Muscle layer of colon (tissue), 2 donors: ENCODE measurements at regions not wholly inside any gene's neighbourhood (a gene's known extent, or its start where the extent isn't known, plus 50 kb on each side); places are given as distances from the start of the nearest gene placed in this dataset.
"Not testable (repeated sequence)": the region's sequence is repeated elsewhere in the genome, so short reads cannot be mapped to it uniquely, and the experiment has no call there.

Experiments used
- H3K27ac ChIP-seq: one replicate; pipeline ENCODE4 v1.7.0; 2013; ENCODE audit warnings: low read depth, mild to moderate bottlenecking, low read length, moderate library complexity
- H3K27me3 ChIP-seq, 2 donors: one replicate each; pipeline ENCODE4 v1.7.0; 2013; ENCODE audit warnings: low read length in 2 of 2, mild to moderate bottlenecking in 2 of 2; ENCODE audit not compliant: insufficient read depth in 2 of 2, control insufficient read depth in 1 of 2
- H3K36me3 ChIP-seq: one replicate; pipeline ENCODE4 v1.7.0; 2013; ENCODE audit warnings: mild to moderate bottlenecking, low read length; ENCODE audit not compliant: insufficient read depth
- H3K4me1 ChIP-seq: one replicate; pipeline ENCODE4 v1.7.0; 2013; ENCODE audit warnings: mild to moderate bottlenecking, low read length; ENCODE audit not compliant: insufficient read depth
- H3K4me3 ChIP-seq, 2 donors: one replicate each; pipeline ENCODE4 v1.7.0; 2013; ENCODE audit warnings: low read length in 2 of 2, low read depth in 1 of 2, mild to moderate bottlenecking in 1 of 2, moderate library complexity in 1 of 2
- H3K9ac ChIP-seq: one replicate; pipeline ENCODE4 v1.7.0; 2013; ENCODE audit warnings: low read length
- H3K9me3 ChIP-seq: one replicate; pipeline ENCODE4 v1.7.0; 2013; ENCODE audit warnings: mild to moderate bottlenecking, low read length
- donor health status: abdominal sarcoma.
- donor health status: Adenocarcinoma of cecum.

DNA sequence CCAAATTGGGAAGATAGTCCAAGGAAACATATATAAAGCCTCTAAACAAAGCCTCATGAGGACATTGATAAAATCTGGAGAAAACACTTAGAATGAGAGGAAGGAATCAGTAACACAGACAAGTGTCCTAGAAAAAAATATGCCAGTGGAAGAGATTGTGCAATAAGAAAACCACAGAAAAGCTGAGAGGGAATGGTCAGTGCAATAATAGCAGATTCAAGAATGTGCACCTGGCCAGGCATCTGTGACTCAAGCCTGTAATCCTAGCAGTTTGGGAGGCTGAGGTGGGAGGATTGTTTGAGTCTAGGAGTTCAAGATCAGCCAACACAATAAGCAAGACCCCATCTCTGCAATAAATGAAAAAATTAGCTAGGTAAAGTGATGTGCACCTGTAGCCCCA, 691.2 kb upstream of the CDH6 start:
- Histone ChIP-seq H3K4me3 (no peak overlapping the region), H3K27ac (no peak overlapping the region)

DNA sequence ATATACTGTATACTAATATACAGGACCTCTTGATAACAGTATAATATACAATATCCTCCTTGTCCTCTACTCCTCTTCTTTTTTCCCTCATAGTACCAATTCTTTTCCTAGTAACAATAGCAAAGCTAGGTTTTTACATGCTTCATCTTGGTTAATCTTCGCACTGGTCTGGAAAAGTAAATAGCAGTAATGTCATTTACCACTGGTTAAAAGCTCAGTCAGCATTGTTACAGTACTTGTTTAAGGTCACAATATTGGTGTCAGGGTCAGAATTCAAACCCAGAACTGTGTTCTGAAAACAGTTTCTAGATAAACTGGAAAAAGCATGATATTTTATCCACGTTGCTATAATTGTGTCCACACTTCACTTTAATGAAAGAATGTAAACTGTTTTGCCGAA, 692.4 kb upstream of the CDH6 start:
- Histone ChIP-seq H3K27me3 (no peaks in the 10 kb centered on the region), H3K36me3 (no peaks in the 10 kb centered on the region), H3K9me3 (no peaks in the 10 kb centered on the region), H3K4me1 (no peaks in the 10 kb centered on the region), H3K9ac (no peak overlapping the region), H3K4me3 (no peak overlapping the region), H3K27ac (no peak overlapping the region)

More for the DNA sequence above, 691.2 kb upstream of the CDH6 start:
- no peaks in the 10 kb centered on the region for H3K36me3 ChIP-seq
- no peaks in the 10 kb centered on the region for H3K4me1 ChIP-seq
- no peaks in the 10 kb centered on the region for H3K9me3 ChIP-seq
- H3K27me3 ChIP-seq: no peaks in the 10 kb centered on the region
- H3K9ac ChIP-seq: no peak overlapping the region

DNA sequence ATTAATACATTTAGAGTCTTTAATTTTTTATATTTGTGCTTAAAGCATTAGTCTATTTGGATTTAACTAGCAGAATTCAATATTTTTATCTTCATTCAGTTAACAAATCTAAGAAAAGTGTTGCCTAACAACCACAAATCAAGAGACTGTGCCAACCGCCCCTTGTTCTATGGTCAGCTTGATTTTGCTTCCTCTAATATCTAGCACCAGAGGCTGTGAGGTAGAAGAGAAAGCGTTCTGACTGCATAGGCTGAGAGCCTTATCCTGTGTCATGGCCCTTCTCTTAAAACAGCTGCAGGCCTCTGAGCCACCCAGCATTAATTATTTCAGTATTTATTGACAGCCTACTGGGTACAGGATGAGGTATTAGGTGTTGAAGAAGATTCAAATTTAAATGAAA, 693.0 kb upstream of the CDH6 start:
- H3K4me3 ChIP-seq: no peak overlapping the region
- no peaks in the 10 kb centered on the region for H3K9me3 ChIP-seq
- no peaks in the 10 kb centered on the region for H3K36me3 ChIP-seq
- H3K9ac ChIP-seq: no peak overlapping the region
- H3K27me3 ChIP-seq: no peaks in the 10 kb centered on the region
- H3K27ac ChIP-seq: no peak overlapping the region
- no peaks in the 10 kb centered on the region for H3K4me1 ChIP-seq

DNA sequence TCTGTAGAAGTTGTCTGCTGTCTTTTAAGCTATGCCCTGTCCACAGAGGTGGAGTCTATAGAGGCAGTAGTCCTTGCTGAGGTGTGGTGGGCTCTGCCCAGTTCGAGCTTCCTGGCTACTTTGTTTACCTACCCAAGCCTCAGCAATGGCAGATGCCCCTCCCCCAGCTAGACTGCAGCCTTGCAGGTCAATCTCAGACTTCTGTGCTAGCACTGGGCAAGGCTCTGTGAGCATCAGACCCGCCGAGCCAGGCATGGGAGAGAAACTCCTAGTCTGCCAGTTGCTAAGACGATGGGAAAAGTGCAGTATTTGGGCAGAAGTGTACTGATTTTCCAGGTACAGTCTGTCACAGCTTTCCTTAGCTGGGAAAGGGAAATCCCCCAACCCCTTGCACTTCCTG, 694.1 kb upstream of the CDH6 start:
- no peaks in the 10 kb centered on the region for H3K36me3 ChIP-seq
- H3K27me3 ChIP-seq: no peaks in the 10 kb centered on the region
- no peaks in the 10 kb centered on the region for H3K4me1 ChIP-seq
- H3K9ac ChIP-seq: no peak overlapping the region
- H3K9me3 ChIP-seq: no peaks in the 10 kb centered on the region
- H3K27ac ChIP-seq: no peak overlapping the region
- no peak overlapping the region for H3K4me3 ChIP-seq

DNA sequence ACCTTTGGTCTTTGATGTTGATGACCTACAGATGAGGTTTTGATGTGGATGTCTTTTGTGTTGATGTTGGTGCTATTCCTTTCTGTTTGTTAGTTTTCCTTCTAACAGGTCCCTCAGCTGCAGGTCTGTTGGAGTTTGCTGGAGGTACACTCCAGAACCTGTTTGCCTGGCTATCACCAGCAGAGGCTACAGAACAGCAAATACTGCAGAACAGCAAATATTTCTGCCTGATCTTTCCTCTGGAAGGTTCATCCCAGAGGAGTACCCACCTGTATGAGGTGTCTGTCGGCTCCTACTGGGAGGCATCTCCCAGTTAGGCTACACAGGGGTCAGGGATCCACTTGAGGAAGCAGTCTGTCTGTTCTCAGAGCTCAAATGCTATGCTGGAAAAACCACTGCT, 694.5 kb upstream of the CDH6 start:
- Histone ChIP-seq H3K4me3 (no peak overlapping the region), H3K9me3 (no peaks in the 10 kb centered on the region), H3K27me3 (no peaks in the 10 kb centered on the region), H3K27ac (no peak overlapping the region), H3K4me1 (no peaks in the 10 kb centered on the region), H3K9ac (no peak overlapping the region), H3K36me3 (no peaks in the 10 kb centered on the region)

DNA sequence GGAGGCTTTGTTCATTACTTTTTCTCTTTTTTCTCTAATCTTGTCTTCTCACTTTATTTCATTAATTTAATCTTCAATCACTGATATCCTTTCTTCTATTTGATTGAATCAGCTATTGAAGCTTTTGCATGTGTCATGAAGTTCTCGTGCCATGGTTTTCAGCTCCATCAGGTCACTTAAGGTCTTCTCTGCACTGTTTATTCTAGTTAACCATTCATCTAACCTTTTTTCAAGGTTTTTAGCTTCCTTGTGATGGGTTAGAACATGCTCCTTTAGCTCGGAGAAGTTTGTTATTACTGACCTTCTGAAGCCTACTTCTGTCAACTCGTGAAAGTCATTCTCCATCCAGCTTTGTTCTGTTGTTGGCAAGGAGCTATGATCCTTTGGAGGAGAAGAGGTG, 695.0 kb upstream of the CDH6 start:
- not testable (repeated sequence) for H3K27me3 ChIP-seq, H3K9ac ChIP-seq, H3K27ac ChIP-seq, H3K36me3 ChIP-seq, H3K4me1 ChIP-seq, H3K9me3 ChIP-seq, H3K4me3 ChIP-seq

DNA sequence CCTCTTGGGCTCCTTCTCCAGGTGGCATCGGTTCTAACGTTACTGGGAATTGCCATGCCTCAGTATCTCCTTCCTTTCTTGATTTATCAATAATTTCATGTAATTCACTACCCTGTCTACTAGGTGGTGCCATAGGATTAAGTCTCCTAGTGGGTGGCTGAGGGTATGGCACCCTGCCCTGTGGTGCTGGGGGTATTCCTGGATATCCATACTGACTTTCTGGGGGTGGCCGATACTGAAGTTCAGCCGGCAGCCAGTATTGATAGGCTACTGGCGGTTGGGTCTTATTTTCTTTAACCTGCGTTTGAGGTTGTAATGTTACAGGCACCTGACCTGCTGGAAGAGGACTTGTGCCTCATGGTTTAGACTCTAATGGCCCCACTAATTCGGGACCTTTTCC, 699.4 kb upstream of the CDH6 start:
- not testable (repeated sequence) for H3K9me3 ChIP-seq, H3K4me1 ChIP-seq, H3K27me3 ChIP-seq, H3K27ac ChIP-seq, H3K4me3 ChIP-seq, H3K36me3 ChIP-seq, H3K9ac ChIP-seq

DNA sequence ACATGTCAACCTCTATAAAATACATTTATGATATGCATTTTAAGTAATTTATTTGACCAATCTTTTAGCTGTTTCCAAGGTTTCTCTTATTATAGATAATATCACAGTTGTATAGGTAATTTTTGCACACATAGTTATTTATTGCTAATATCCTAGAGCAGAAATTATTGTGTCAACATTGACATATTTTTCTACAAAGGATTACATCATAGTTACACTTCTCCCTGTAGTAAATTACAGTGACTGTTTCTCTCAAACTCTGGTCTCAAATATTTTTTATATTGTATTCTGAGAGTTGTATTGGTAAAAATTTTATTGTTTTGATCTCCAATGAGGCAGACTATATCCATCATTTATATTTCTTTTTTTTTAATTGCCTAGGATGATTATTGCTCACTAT, 714.4 kb upstream of the CDH6 start:
- Histone ChIP-seq H3K36me3 (no peaks in the 10 kb centered on the region), H3K4me1 (no peaks in the 10 kb centered on the region), H3K27me3 (no peaks in the 10 kb centered on the region), H3K27ac (no peak overlapping the region), H3K4me3 (no peak overlapping the region), H3K9me3 (no peaks in the 10 kb centered on the region), H3K9ac (no peak overlapping the region)

DNA sequence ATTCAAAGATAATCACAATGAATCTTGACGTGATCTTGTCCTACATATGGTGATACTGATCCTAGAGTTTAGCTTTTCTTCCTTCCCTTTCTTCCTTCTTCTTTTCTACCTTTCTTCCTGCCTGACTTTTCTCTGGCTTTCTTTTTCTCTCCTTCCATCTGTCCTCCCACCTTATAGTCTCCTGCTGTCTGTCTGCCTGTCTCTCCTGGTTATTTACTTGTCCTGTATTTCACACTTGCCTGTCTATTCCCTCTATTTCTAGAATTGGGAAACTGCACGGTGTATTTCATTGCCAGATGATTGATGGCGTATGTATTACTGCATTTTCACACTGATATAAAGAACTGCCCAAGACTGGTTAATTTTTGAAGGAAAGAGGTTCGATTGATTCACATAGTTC, 718.1 kb upstream of the CDH6 start:
- no peak overlapping the region for H3K9ac ChIP-seq
- H3K27me3 ChIP-seq: no peaks in the 10 kb centered on the region
- no peaks in the 10 kb centered on the region for H3K36me3 ChIP-seq
- no peak overlapping the region for H3K4me3 ChIP-seq
- no peaks in the 10 kb centered on the region for H3K9me3 ChIP-seq
- H3K27ac ChIP-seq: no peak overlapping the region
- no peaks in the 10 kb centered on the region for H3K4me1 ChIP-seq

DNA sequence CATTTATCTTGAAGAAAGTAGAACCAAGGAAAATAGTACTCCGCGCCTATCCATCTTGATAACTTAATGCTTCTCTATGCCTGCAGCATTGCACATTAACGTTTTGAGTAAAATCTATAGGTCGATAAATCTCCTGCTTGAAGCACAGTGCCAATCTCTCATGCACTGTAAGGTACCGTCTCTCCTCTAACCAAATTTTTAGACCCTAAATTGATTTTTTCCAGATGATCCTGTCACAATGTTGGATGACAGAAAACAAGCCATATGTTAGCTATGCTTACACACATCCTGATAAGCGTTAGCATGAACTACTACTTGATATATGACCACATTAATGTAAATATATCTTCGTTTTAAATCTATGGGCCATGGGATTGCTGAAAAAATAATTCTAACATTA, 723.8 kb upstream of the CDH6 start:
- no peaks in the 10 kb centered on the region for H3K27me3 ChIP-seq
- H3K4me1 ChIP-seq: no peaks in the 10 kb centered on the region
- no peaks in the 10 kb centered on the region for H3K9me3 ChIP-seq
- no peaks in the 10 kb centered on the region for H3K36me3 ChIP-seq
- H3K4me3 ChIP-seq: no peak overlapping the region
- H3K27ac ChIP-seq: no peak overlapping the region
- no peak overlapping the region for H3K9ac ChIP-seq

DNA sequence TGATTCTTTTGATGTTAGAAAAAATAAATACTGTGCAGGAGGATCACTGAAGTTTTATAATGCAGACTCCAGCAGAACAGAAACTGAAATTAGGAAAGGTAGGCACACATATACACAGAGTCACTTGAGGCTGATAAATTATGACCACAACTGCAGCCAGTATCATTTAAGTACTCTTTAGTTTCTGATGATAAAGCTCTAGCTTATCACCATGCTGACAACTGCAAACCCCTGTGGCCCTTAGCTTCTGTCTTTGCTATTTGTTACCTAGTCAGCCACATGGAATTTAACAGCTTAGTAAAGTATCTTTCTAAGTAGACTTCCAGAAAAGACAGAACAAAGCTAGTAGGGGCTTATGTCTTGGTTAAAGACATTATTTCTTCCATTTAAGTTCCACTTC, 734.8 kb upstream of the CDH6 start:
- H3K4me1 ChIP-seq: no peaks in the 10 kb centered on the region
- H3K4me3 ChIP-seq: no peak overlapping the region
- H3K27ac ChIP-seq: no peak overlapping the region
- H3K36me3 ChIP-seq: no peaks in the 10 kb centered on the region
- H3K9me3 ChIP-seq: no peaks in the 10 kb centered on the region
- no peaks in the 10 kb centered on the region for H3K27me3 ChIP-seq
- H3K9ac ChIP-seq: no peak overlapping the region

DNA sequence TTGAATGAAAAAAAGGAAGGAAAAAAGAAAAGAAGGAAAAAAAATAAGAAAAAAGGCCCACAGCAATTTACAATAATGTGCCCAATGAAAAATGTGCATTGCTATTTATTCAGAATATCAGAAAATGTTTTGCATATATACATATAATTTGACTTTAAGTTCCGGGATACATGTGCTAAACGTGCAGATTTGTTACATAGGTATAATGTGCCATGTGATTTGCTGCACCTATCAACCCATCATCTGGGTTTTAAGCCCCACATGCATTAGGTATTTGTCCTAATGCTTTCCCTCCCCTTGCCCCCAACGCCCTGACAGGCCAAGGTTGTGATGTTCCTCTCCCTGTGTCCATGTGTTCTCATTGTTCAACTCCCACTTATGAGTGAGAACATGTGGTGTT, 738.0 kb upstream of the CDH6 start:
- H3K9me3 ChIP-seq, H3K27me3 ChIP-seq, H3K4me3 ChIP-seq, H3K27ac ChIP-seq, H3K36me3 ChIP-seq, H3K4me1 ChIP-seq, H3K9ac ChIP-seq: not testable (repeated sequence)

DNA sequence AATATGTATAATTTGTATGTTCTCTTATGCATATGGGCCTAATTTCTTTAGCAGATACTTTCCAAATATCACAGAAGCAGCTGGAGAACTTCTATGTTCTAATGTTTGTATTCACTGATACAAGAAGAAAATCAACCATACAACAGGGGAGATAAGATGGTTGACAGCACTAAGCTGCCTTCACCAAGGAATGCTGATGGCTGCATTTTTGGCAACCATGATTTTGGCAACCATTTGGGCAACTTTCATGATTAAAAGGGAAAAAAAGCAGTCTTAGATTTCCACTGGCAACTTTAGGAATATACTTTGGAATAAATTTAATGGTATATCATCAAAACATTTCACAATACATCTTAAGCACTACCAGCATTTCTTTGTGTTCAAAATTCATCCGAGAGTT, 740.3 kb upstream of the CDH6 start:
- H3K9ac ChIP-seq: no peak overlapping the region
- no peaks in the 10 kb centered on the region for H3K36me3 ChIP-seq
- no peak overlapping the region for H3K27ac ChIP-seq
- H3K4me3 ChIP-seq: no peak overlapping the region
- no peaks in the 10 kb centered on the region for H3K9me3 ChIP-seq
- H3K27me3 ChIP-seq: no peaks in the 10 kb centered on the region
- no peaks in the 10 kb centered on the region for H3K4me1 ChIP-seq
